HG02938 (cell line): ENCODE measurements at regions not wholly inside any gene's neighbourhood (a gene's known extent, or its start where the extent isn't known, plus 50 kb on each side); places are given as distances from the start of the nearest gene placed in this dataset.
"Not testable (repeated sequence)": the region's sequence is repeated elsewhere in the genome, so short reads cannot be mapped to it uniquely, and the experiment has no call there.

ENCODE experiments used
- ATAC-seq: cut with Tn5 transposase; IDR thresholded peaks from one replicate; pipeline ENCODE4 v1.9.1; 2021; ENCODE audit warnings: mild to moderate bottlenecking, moderate library complexity; ENCODE audit not compliant: unreplicated experiment

- no peak for ATAC-seq
These were observed 209.2 kb upstream of the DCC start for GRCh38 chr18:52130624-52131301.

GRCh38 chr18:52131845-52132244, 208.2 kb upstream of the DCC start:
- no peak for ATAC-seq

GRCh38 chr18:52136532-52136931, 203.5 kb upstream of the DCC start:
- no peak for ATAC-seq

GRCh38 chr18:52140986-52141385, 199.0 kb upstream of the DCC start:
- ATAC-seq = no peak

GRCh38 chr18:52150050-52150449, 189.9 kb upstream of the DCC start:
- ATAC-seq = no peak

- ATAC-seq = no peak
These were observed 188.0 kb upstream of the DCC start for GRCh38 chr18:52152036-52152435.

- no peak for ATAC-seq
These were observed 183.8 kb upstream of the DCC start for GRCh38 chr18:52156166-52156565.

GRCh38 chr18:52160636-52161035, 179.4 kb upstream of the DCC start:
- ATAC-seq = no peak

GRCh38 chr18:52163478-52163877, 176.5 kb upstream of the DCC start:
- no peak for ATAC-seq

GRCh38 chr18:52168131-52168530, 171.9 kb upstream of the DCC start:
- ATAC-seq = not testable (repeated sequence)

GRCh38 chr18:52174220-52174619, 165.8 kb upstream of the DCC start:
- no peak for ATAC-seq

GRCh38 chr18:52175406-52175805, 164.6 kb upstream of the DCC start:
- no peak for ATAC-seq

GRCh38 chr18:52183107-52183506, 156.9 kb upstream of the DCC start:
- ATAC-seq = no peak

GRCh38 chr18:52190195-52190594, 149.8 kb upstream of the DCC start:
- ATAC-seq = no peak

GRCh38 chr18:52190631-52191030, 149.4 kb upstream of the DCC start:
- no peak for ATAC-seq

GRCh38 chr18:52200406-52200805, 139.6 kb upstream of the DCC start:
- ATAC-seq = no peak

- no peak for ATAC-seq
These were observed 138.9 kb upstream of the DCC start for GRCh38 chr18:52200921-52201663.

GRCh38 chr18:52208646-52209045, 131.4 kb upstream of the DCC start:
- no peak for ATAC-seq

GRCh38 chr18:52216109-52216508, 123.9 kb upstream of the DCC start:
- ATAC-seq = no peak

GRCh38 chr18:52216666-52217065, 123.3 kb upstream of the DCC start:
- no peak for ATAC-seq

GRCh38 chr18:52219102-52219501, 120.9 kb upstream of the DCC start:
- ATAC-seq = no peak

GRCh38 chr18:52220062-52220591, 119.9 kb upstream of the DCC start:
- ATAC-seq = no peak
